Adrenal gland (tissue), 5 donors: ENCODE measurements at regions not wholly inside any gene's neighbourhood (a gene's known extent, or its start where the extent isn't known, plus 50 kb on each side); places are given as distances from the start of the nearest gene placed in this dataset.

ENCODE experiments used
- CTCF ChIP-seq, 6 experiments: fragments of 450-650 bp in 4 of 6; fragments of 200-600 bp in 2 of 6; sonication (generic) in 1 of 6; IDR thresholded peaks; 1 replicate in 5 of 6; 2 replicates in 1 of 6; pipeline versions ENCODE4 v1.5.1 to v1.8.0; 2016 to 2021; ENCODE audit warnings: antibody characterized with exemption in 6 of 6, mild to moderate bottlenecking in 2 of 6, moderate library complexity in 1 of 6
- POLR2A ChIP-seq, 2 donors: fragments of 450-650 bp; IDR thresholded peaks; one replicate each; pipeline ENCODE4 v1.6.1; 2017; ENCODE audit warnings: antibody characterized with exemption in 2 of 2, mild to moderate bottlenecking in 2 of 2, moderate library complexity in 1 of 2
- donor health status: DM: no; HTN: no; CAD: no.

- TF ChIP-seq CTCF (IDR thresholded peaks at IDR 0.05), result no peak
- no peak for TF ChIP-seq POLR2A (IDR thresholded peaks at IDR 0.05)
Measured at GRCh38 chr2:173571887-173572680, 217.4 kb downstream of the CDCA7 start.
